GM21390 (cell line): ENCODE measurements at regions not wholly inside any gene's neighbourhood (a gene's known extent, or its start where the extent isn't known, plus 50 kb on each side); places are given as distances from the start of the nearest gene placed in this dataset.

Source experiments
- ATAC-seq: cut with Tn5 transposase; IDR thresholded peaks from one replicate; pipeline ENCODE4 v1.9.1; 2021; ENCODE audit not compliant: unreplicated experiment

- no peak for ATAC-seq
Observed at GRCh38 chr7:36002900-36003299, 150.2 kb upstream of the EEPD1 start.

GRCh38 chr7:36003343-36003742 is 149.7 kb upstream of the EEPD1 start:
- no peak for ATAC-seq

GRCh38 chr7:36005293-36005692 is 147.8 kb upstream of the EEPD1 start:
- ATAC-seq = no peak

GRCh38 chr7:36005876-36006275 is 147.2 kb upstream of the EEPD1 start:
- ATAC-seq = no peak

GRCh38 chr7:36006636-36007229 is 146.3 kb upstream of the EEPD1 start:
- no peak for ATAC-seq

GRCh38 chr7:36010656-36011587 is 142.1 kb upstream of the EEPD1 start:
- ATAC-seq = no peak

- no peak for ATAC-seq
Observed at GRCh38 chr7:36011588-36011965, 141.5 kb upstream of the EEPD1 start.

GRCh38 chr7:36013246-36014014 is 139.6 kb upstream of the EEPD1 start:
- ATAC-seq = no peak

GRCh38 chr7:36014961-36015360 is 138.1 kb upstream of the EEPD1 start:
- ATAC-seq = no peak

GRCh38 chr7:36015733-36016132 is 137.3 kb upstream of the EEPD1 start:
- no peak for ATAC-seq

GRCh38 chr7:36016648-36017047 is 136.4 kb upstream of the EEPD1 start:
- ATAC-seq = no peak

- ATAC-seq = no peak
Observed at GRCh38 chr7:36017111-36017510, 135.9 kb upstream of the EEPD1 start.

GRCh38 chr7:36018816-36019484 is 134.1 kb upstream of the EEPD1 start:
- no peak for ATAC-seq

- ATAC-seq = no peak
Observed at GRCh38 chr7:36019538-36019937, 133.5 kb upstream of the EEPD1 start.

GRCh38 chr7:36019980-36020379 is 133.1 kb upstream of the EEPD1 start:
- ATAC-seq = no peak

- no peak for ATAC-seq
Observed at GRCh38 chr7:36021367-36021766, 131.7 kb upstream of the EEPD1 start.

- no peak for ATAC-seq
Observed at GRCh38 chr7:36021917-36022550, 131.0 kb upstream of the EEPD1 start.

GRCh38 chr7:36023033-36023560 is 130.0 kb upstream of the EEPD1 start:
- ATAC-seq = no peak

GRCh38 chr7:36025190-36025589 is 127.9 kb upstream of the EEPD1 start:
- no peak for ATAC-seq

GRCh38 chr7:36029311-36029710 is 123.7 kb upstream of the EEPD1 start:
- ATAC-seq = no peak
